ENCODE measurements at regions not wholly inside any gene's neighbourhood (a gene's known extent, or its start where the extent isn't known, plus 50 kb on each side); places are given as distances from the start of the nearest gene placed in this dataset.

DNA sequence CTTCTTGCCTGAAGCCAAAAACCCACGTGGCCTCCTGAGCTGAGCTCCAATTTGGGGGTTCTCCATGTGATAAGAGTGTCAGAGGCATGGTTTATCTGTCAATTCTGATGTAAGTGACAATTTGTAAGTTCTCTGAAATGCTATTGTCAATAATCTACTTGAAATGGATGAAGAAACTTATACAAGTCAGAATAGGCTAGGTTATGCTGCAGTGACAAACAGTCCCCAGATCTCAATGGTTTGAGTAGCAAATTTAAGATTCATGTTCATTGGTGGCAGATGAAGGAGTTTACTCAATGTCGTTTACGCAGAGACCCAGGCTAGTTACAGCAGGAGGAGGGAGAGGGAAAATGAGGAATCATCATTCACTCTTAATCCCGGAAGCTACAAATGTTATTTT is 352.4 kb downstream of the KIF16B start:
- no peak for DNase-seq (ENCODE audit: low spot score)

DNA sequence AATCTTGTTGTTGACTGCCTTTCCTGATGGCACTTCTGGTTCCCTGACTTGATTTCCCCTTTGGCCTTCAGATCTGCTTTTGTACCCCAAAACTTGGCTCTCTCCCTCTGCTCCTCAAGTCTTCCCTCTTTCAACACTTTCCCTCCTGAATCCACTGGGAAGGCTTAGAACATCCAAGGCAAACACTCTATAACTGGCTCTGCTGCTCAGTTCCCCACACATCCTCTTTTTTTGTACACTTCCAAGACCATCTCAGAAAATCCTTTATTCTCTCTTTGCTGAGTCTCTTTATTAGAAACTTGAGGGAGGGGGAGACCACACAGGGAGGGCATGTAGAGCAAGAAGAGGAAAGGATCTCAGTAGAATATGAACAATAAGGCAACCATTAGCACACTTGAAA is 354.1 kb downstream of the KIF16B start:
- DNase-seq (ENCODE audit: low spot score) = no peak

DNA sequence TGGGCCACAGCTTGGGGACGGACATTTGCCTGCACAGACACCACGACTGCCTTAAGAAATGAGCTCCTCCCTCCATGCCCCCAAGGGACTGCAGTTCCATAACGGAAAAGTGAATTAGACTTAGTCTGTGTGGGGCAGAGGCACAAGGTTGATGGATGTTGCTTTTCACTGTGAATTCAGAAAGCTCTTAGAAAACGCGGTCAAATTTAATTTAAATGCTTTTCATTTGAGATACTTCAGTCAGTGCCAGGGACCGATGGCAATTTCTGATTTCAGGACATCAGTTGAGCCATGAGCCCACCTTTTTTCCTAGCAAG is 356.4 kb downstream of the KIF16B start:
- DNase-seq (ENCODE audit: low spot score) = no peak

DNA sequence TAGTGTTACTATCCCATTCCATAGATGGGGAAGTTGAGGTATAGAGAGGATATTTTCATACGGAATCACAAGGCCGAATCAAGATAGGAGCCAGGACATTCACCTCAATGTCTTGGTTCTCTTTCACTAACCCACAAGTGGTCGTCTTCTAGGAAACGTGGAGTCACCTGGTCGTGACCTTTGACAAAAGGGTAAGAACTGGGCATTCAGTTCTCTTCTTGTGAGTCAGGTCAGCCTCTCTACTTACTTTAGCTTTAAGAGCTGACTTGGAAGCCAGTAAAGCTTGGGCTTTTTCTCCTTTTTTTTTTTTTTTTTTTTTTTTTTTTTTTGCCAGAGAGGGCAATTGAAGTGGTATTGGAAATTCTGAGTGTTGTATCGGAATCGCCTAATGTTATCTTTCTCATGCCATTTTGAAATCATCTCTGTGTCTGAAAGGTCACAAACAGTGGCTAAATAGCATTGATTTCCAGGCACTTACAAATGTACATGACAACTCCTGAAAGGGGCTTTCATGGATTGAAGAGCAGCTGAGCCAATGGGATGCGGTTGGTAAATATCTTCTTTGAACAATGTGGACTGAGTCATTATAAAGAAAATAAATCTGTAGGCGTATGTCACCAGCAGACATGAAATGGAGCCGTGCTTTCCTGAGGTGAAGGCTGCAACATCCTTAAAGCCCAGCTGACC is 356.9 kb downstream of the KIF16B start:
- no peak for DNase-seq (ENCODE audit: low spot score)

DNA sequence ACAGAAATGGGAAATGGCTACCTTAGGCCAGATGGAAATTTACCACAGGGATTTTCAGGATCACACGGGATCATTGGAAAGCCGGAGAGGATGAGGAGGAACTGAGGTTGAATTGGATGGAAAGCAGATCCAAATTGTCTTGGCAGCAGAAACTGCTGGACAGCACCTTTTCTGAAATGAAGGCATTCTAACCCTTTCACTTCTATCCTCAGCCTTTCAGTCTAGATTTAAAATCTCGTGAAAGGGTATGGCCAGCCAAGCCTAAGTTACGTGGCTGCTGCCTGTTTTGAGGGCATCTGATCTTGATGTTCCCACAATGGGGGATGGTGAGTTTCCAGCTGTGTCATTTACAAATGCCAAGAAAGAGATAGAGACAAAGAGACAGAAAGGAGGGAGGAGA is 358.2 kb downstream of the KIF16B start:
- no peak for DNase-seq (ENCODE audit: low spot score)

DNA sequence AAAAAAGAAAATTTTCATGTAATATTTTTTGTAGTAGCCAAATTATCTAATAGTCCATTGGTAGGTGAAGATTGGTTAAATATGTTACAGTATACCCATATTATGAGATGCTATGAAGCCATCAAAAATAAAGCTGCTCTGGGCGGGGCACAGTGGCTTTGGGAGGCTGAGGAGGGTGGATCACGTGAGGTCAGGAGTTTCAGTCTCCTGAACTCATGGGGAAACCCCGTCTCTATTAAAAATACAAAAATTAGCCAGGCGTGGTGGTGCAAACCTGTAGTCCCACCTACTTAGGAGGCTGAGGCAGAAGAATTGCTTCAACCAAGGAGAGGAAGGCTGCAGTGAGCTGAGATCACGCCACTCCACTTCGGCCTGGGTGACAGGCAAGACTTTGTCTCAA is 360.5 kb downstream of the KIF16B start:
- no peak for DNase-seq (ENCODE audit: low spot score)

DNA sequence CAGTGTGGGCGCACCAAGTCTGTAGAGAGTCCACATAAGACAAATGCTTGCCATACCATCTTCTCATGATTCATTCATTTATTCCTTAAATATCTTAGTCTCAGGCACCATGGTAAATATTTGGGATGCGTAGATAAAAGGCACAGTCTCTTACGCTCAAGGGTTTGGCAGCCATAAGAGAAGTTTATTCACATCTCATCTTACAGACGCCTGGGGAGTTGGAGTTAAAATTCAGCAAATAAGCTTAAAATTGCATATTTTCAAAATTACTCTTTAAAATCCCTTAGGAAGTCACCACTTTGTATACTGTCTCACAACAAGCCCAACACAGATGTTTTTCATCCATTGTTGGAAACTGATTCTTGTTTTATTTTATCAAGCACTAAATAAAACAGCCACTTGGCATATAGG is 363.3 kb downstream of the KIF16B start:
- DNase-seq (ENCODE audit: low spot score) = no peak

DNA sequence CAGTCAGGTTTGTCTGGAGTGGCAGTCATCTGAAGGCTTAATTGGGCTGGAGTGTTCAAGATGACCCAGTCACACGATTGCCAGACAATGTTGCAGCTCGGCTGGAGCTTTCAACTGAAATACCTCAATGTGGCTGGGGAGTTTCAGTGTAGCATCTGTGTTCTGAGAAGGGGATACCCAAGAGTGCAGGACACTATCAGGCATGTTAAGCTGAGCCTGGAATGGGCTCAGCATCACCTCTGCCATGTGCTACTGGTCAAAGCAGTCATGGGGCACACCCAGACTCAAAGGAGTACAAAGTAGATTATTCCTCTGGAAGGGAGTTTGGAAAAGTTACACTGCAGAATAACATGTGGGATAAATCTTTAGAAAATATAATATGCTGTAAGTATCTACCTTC is 363.9 kb downstream of the KIF16B start:
- DNase-seq (ENCODE audit: low spot score) = no peak

DNA sequence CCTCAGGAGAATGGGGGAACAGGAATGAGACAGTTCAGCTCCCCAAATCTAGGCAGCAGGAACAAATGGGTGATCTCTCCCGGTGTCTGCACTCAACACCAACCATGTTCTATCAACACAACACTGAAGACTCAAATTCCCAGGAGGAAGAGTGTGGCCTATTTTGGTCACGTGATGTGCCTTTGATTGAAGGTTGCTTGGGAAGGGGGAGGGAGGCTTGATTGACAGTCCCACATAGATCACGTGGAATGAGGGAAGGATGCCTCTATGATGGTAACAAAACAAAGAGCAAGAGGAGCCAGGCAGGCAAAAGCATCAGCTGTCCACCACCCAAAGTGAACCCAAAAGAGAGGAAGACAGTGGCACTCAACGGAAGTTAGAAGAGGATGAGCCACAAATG is 364.8 kb downstream of the KIF16B start:
- no peak for DNase-seq (ENCODE audit: low spot score)

DNA sequence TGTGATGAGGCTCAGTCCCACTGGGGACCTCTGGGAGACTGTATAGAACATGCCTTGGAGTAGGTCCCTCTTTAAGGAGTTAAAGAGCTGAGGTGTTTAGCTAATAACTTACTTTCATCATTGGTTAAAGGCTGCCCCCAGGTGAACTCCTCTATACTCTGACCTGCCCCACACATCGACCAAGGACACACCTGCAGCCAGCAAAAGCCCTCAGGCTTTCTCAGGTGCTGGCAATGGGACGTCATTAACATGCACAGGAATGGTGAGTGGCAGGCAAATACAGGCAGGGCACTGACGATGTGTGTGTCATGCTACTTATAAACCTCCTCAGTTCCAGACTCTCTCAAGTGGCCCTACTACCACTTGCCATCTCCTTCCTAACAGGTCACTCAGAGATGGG is 366.4 kb downstream of the KIF16B start:
- no peak for DNase-seq (ENCODE audit: low spot score)

DNA sequence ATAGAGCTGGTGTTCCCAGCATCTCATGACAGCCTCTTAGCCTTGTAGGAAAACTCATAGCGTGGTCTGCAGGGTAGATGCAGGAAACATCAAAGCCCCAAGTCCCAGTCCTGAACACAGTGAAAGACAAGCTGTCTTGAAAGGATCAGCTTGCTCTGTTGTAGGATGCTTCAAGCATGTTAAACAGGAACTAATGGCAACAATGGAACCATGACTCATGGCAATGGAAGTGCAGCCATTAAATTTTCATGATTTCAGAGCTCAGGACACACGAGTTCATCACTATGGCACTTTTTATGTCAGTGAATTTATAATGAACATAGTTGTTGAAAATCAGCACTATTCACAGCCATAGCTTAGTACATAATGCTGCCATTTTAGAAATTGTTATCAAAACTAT is 367.7 kb downstream of the KIF16B start:
- no peak for DNase-seq (ENCODE audit: low spot score)

DNA sequence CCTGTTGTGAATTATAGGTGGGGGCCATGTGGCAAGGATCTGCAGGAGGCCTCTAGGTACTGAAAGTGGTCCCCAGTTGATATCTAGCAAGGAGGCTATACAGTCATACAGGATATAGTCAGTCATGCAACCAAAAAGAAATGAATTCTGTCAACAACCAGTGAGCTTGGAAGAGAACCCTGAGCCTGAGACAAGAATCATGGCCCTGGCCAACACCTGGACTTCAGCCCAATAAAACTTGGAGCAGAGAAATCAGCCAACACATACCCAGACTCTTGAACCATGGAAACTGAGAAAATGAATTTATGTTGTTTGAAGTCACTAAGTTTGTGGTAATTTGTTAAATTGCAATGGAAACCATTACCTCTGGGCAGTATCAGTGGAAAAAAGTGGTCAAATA is 370.2 kb downstream of the KIF16B start:
- no peak for DNase-seq (ENCODE audit: low spot score)

DNA sequence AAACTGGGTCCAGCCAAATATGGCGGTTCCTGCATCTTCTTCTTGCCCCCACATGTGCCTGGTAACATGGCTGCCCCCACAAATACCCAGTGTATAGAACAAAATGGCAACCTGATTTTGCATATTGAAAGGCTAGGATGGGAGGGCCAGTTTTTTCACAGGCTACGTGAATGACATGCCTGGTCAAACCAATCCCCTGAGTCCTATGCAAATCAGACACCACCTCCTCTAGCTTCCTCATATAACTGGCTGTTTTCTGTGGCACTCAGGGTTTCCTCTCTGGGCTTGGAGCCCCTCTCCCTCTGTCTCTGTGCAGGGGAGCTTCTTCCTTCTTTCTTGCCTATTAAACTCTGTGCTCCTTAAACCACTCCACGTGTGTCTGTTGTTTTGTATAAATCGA is 372.1 kb downstream of the KIF16B start:
- DNase-seq (ENCODE audit: low spot score) = peak; percentile 10

DNA sequence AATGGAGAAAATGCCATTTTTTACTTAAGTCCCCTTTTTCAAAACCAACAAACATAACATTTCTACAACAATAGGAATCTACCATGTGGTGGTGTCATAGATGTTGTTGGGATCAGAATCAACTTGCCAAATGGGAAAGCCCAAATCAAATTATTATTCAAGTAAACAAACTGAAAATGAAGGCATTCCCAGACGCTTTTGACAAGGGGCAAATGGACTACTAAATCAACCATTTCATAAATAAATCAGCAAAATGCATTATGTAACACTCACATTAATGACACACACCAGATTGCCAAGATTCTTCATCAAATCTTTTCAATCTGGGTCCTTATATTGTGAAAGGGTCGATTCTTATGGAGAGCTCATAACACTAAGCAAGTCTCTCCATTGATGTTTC is 375.6 kb downstream of the KIF16B start:
- no peak for DNase-seq (ENCODE audit: low spot score)

DNA sequence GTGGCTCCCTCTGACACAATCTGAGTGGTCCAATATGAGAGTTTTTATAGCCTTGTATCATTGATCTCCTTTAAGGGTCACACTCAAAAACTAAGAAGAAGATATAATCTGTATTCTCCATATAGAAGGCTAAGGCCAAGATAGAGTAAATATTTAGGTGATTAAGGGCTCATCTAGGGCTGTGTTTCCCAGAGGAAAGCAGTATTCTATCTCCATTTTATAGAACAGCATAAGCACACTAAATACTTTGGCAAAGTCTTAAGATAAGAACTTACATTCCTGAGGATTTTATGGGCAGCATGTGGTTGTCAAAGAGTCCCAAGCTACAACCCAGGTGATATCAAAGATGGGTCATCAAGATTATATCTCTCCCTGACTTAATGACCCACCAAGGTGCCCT is 377.6 kb downstream of the KIF16B start:
- DNase-seq (ENCODE audit: low spot score) = no peak

DNA sequence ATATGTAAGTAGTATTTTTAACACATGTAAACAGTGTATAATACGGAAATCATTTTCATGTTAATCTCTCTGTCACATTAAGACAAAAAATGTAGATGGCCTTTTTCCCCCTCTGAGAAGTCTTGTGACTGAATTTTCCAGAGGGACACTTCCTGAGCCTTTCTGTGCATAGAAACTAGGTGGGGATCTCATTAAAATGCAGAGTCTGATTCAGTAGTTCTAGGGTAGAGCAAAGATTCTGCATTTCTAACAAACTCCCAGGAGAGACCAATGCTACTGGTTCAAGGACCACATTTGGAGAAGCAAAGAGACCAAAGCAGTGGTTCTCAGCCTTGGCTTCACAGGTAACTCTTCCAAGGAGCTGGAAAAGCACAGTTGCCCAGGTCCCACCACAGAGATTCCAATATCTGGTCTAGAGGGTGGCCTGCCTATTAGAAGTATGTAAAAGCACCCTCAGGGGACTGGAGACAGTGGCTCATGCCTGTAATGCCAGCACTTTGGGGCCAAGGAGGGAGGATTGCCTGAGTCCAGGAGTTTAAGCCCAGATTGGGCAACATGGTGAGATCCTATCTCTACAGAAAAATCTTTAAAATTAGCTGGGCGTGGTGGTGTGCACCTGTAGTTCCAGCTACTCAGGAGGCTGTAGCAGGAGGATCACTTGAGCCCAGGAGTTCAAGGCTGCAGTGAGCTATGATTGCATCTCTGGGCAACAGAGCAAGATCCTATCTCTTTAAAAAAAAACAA is 378.5 kb downstream of the KIF16B start:
- DNase-seq (ENCODE audit: low spot score) = no peak

DNA sequence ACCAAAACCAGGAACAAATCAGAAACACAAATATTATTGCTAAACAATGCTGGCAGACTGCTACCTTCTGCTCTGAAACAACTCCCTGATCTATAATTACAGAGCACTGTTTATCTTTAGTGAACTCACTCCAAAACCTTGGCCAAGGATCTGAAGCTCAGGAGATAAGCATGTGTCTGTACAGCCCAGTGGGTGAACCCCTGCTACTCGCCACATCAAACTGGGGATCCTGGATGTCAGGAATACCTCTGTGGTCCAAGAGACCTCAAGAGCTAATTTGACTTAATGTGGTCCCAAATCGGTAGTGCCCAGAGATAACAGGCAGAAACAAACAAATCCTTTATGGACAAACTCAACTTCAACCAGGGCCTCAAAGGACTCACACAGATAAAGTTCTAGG is 381.8 kb downstream of the KIF16B start:
- DNase-seq (ENCODE audit: low spot score) = no peak

DNA sequence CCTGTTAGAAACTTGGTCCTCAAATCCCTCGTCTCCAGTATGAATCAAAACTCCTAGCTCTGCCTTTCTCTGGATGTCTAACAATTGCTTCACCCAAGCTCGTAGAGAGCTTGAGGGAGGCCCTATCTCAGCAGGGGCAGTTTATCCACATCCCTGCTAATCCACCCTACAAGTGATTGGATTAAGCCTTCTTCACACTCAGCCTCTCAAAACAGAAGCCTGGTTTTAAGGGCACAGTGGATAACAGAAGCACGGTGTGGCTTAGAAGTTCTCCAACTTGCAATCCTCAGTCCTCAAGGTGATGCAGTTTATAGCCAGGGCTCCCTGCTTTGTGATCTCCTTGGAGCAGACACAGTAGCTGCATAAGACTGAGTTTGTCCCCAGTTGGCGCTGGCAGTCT is 383.9 kb downstream of the KIF16B start:
- DNase-seq (ENCODE audit: low spot score) = no peak

DNA sequence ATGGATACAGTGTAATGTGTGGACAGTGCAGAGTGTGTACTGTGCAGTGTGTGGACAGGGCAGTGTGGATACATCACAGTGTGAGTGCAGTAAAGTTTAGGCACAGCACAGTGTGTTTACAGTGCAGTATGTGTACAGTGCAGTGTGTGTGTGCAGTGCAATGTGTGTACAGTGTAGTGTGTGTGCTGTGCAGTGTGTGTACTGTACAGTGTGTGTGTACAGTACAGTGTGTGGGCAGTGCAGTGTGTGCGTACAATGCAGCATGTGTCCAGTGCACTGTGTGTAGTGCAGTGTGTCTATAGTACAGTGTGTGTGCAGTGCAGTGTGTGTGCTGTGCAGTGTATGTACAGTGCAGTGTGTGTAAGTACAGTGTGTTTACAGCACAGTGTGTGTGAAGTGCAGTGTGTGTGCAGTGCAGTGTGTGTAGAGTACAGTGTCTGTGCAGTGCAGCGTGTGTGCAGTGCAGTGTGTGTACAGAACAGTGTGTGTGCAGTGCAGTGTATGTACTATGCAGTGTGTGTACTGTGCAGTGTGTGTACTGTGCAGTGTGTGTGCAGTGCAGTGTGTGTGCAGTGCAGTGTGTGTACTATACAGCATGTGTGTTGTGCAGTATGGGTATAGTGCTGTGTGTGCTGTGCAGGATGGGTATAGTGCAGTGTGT is 385.2 kb downstream of the KIF16B start:
- no peak for DNase-seq (ENCODE audit: low spot score)

DNA sequence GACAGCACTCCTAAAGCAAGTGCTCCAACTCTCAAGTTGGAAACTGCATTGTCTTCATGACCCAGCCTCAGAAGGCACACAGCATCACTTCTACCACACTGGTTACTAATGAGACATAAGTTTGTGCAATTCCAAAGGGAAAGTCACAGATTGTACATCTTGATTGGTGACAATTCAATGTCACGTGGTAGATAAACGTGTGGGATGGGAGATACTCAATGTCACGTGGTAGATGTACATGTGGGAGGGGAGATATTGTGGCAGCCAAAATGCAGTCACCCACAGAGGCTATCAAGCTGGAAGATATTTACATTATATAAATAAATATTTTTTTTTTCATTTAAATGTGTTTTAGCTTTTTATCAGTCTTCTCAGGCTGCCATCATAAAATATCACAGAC is 393.3 kb downstream of the KIF16B start:
- no peak for DNase-seq (ENCODE audit: low spot score)

DNA sequence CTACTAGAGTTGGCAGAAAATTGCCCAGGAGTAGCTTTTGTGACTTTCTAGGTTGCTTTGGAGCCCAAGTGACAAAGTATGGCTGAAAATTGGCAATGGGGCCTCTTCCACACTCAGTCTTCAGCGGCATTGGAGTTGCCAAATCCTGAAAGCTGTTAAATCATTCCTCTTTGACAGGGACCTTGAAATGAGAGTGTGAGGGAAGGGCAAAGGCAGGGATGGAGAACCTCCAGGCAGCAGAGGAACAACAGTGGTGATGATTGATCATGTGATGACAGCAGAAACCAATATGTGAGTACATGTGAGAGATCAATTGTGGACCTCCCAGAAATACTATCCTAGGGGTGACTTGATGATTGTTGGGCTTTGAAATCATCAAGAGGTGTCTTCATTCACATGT is 393.9 kb downstream of the KIF16B start:
- DNase-seq (ENCODE audit: low spot score) = no peak

DNA sequence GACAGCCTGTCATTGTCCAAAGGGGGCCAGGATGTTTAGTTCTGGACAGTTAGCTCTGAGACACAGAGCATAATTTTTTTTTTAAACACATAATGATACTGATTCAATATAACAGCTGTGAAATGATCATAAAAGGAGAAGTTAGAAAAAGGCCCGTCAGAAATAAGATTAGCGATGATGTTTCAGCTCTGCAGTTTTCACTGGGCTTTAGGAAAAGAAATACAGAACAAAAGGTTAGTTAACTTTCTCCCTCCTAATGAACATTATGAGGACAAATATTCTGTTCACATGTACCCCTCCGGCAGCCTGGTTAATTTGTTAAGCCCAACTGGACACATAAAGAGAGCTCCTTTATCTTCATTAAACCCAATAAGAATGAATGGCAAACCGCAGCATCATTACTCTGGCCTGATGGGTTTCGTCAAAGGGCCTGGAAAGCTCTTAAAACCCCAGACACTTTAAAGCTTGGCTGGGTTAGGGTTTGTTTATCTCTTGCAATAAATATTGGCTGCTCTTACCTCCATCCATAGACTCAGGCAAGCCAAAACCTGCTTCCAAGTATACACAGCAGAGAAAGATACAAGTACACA is 394.6 kb downstream of the KIF16B start:
- no peak for DNase-seq (ENCODE audit: low spot score)

DNA sequence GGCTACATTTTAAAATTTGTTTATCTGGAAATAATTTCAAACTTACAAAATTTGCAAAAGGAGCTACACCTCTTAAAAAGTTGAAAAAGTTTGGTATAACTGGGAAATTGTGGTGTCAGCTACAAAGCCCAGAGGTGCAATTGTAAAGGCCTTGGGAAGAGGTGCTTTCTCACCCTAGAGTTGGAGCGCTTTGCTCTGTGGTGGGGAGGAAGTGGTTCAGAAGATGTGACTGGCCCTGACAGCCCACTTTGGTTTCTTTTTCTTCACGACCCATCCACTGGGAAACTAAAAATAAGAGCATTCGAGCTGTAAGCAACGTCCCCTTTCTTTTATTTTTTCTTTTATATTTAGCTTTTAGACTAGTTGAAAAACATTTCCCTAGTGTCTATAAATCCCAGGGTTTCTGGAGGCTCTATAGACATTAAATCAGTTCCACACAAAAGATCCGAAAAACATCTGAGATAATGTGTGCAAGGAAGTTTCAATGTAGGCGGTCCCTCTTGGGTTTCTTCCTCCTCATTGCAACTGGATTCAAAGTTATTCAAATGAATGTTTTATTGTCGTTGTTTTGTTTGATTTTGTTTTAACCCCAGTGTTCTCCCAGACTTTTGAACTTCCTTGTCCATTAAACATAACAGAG is 397.8 kb downstream of the KIF16B start:
- DNase-seq (ENCODE audit: low spot score) = no peak

Measured in A172 (cell line).